Fibroblast of lung (primary cell): ENCODE measurements at regions not wholly inside any gene's neighbourhood (a gene's known extent, or its start where the extent isn't known, plus 50 kb on each side); places are given as distances from the start of the nearest gene placed in this dataset.

ENCODE experiments used
- DNase-seq, 2 donors: peaks; one replicate each; pipeline versions ENCODE4 v3.0.0 to v3.0.0-alpha.2; 2010; ENCODE audit warnings: low read depth in 2 of 2
- H2AFZ ChIP-seq: 2 replicates; pipeline ENCODE4 v1.5.1; 2012; ENCODE audit warnings: low read length, control low read depth, inconsistent platforms
- H3K27ac ChIP-seq: 2 replicates; pipeline ENCODE4 v1.5.1; 2011; ENCODE audit warnings: low read length, control low read depth; ENCODE audit not compliant: insufficient read depth
- H3K27me3 ChIP-seq: 2 replicates; pipeline ENCODE4 v1.5.1; 2011; ENCODE audit warnings: mild to moderate bottlenecking, low read length; ENCODE audit not compliant: control insufficient read depth, insufficient read depth
- H3K36me3 ChIP-seq: 2 replicates; pipeline ENCODE4 v1.5.1; 2011; ENCODE audit warnings: low read length; ENCODE audit not compliant: control insufficient read depth, insufficient read depth
- H3K4me1 ChIP-seq: 2 replicates; pipeline ENCODE4 v1.5.1; 2011; ENCODE audit warnings: low read length; ENCODE audit not compliant: control insufficient read depth, insufficient read depth; ENCODE audit errors: extremely low read depth
- H3K4me2 ChIP-seq: 2 replicates; pipeline ENCODE4 v1.5.1; 2011; ENCODE audit warnings: low read length, control low read depth; ENCODE audit not compliant: insufficient read depth; ENCODE audit errors: extremely low read depth
- H3K4me3 ChIP-seq, 4 experiments: fragments of 200-600 bp in 1 of 4; sonication (generic) in 1 of 4; replicated peaks in 1 of 4; 2 replicates each; pipeline ENCODE4 v1.5.1; 2011 to 2016; ENCODE audit warnings: low read length in 4 of 4, low read depth in 3 of 4, mild to moderate bottlenecking in 3 of 4, control low read depth in 2 of 4, inconsistent platforms in 1 of 4, mixed read lengths in 1 of 4; ENCODE audit not compliant: insufficient read depth in 1 of 4; ENCODE audit errors: control extremely low read depth in 1 of 4
- H3K79me2 ChIP-seq: 2 replicates; pipeline ENCODE4 v1.5.1; 2012; ENCODE audit warnings: mild to moderate bottlenecking, low read length, inconsistent platforms; ENCODE audit not compliant: control insufficient read depth, insufficient read depth
- H3K9ac ChIP-seq: 2 replicates; pipeline ENCODE4 v1.5.1; 2011; ENCODE audit warnings: mild to moderate bottlenecking, low read length, control low read depth; ENCODE audit not compliant: insufficient read depth
- H3K9me3 ChIP-seq: 2 replicates; pipeline ENCODE4 v1.5.1; 2012; ENCODE audit warnings: low read depth, low read length; ENCODE audit not compliant: control insufficient read depth, insufficient read depth
- H4K20me1 ChIP-seq: 2 replicates; pipeline ENCODE4 v1.5.1; 2011; ENCODE audit warnings: low read length; ENCODE audit not compliant: control insufficient read depth, insufficient read depth; ENCODE audit errors: extremely low read depth
- EZH2 ChIP-seq: IDR thresholded peaks from 2 replicates; pipeline ENCODE4 v1.5.1; 2012; ENCODE audit warnings: low read length, control low read depth, mild to moderate bottlenecking; ENCODE audit errors: missing control alignments
- TF ChIP-seq, protein P1 (sequence below), 2 donors: IDR thresholded peaks in 1 of 2; conservative IDR thresholded peaks in 1 of 2; 1 replicate in 1 of 2; 2 replicates in 1 of 2; pipeline ENCODE4 v1.5.1; 2011 to 2012; ENCODE audit warnings: low read length in 2 of 2, control low read depth in 1 of 2, inconsistent platforms in 1 of 2, low read depth in 1 of 2, mild to moderate bottlenecking in 1 of 2

DNA sequence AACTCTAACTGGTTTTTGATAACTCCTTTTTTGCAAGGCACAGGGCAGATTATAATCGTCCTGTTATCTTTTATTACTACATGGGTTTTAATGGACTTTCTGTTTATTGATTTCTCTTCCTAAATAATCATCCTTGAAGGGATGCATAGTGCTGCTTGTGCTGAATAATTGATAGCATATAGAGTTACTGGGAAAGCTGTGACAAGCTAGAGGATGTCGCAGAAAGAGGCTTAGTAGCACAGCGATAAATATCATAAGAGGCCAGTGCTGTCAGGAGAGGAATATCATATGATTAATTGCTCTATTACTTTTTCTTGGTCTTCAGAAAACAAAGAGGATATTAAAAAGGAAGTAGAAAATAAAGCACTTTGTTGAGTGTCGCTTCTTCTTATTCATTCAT, 1007.1 kb upstream of the ACO1 start:
- Histone ChIP-seq H3K27me3 (no peaks in the 10 kb centered on the region), H3K27ac (no peak overlapping the region), H3K79me2 (no peaks in the 10 kb centered on the region), H3K4me3 (no peak overlapping the region), H4K20me1 (no peaks in the 10 kb centered on the region), H3K4me1 (no peaks in the 10 kb centered on the region), H3K9ac (no peak overlapping the region), H3K36me3 (no peaks in the 10 kb centered on the region), H2AFZ (no peak overlapping the region), H3K4me2 (no peak overlapping the region), H3K9me3 (no peaks in the 10 kb centered on the region)
- no peak for DNase-seq
- TF ChIP-seq, protein P1, sequence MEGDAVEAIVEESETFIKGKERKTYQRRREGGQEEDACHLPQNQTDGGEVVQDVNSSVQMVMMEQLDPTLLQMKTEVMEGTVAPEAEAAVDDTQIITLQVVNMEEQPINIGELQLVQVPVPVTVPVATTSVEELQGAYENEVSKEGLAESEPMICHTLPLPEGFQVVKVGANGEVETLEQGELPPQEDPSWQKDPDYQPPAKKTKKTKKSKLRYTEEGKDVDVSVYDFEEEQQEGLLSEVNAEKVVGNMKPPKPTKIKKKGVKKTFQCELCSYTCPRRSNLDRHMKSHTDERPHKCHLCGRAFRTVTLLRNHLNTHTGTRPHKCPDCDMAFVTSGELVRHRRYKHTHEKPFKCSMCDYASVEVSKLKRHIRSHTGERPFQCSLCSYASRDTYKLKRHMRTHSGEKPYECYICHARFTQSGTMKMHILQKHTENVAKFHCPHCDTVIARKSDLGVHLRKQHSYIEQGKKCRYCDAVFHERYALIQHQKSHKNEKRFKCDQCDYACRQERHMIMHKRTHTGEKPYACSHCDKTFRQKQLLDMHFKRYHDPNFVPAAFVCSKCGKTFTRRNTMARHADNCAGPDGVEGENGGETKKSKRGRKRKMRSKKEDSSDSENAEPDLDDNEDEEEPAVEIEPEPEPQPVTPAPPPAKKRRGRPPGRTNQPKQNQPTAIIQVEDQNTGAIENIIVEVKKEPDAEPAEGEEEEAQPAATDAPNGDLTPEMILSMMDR (conservative IDR thresholded peaks at IDR 0.05 in 1 of 2, IDR thresholded peaks at IDR 0.05 in 1 of 2; ENCODE audit: low read depth in 1 of 2, low read length in 2 of 2) = no peak
- no peak for TF ChIP-seq EZH2

DNA sequence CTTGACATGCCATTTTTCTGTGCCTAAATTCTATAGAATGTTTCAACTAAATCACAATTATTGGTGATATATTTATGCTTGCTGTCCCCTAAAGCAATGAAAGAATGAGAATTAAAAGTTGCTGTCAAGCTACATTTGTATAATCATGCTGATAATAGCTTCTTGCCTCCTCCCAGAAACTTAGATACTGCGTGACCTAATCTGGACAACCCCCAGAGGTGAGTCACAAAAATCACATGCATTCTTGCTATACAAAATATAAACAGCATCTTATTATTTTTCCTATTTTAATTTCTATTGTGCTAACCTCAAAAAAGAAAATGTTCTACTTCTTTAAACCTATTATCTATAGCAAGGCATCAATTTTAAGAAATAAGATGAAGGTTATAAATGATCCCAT, 995.8 kb upstream of the ACO1 start:
- no peak overlapping the region for H3K4me3 ChIP-seq
- H3K9ac ChIP-seq = no peak overlapping the region
- no peaks in the 10 kb centered on the region for H3K79me2 ChIP-seq
- H3K4me2 ChIP-seq = no peak overlapping the region
- no peaks in the 10 kb centered on the region for H3K9me3 ChIP-seq
- H3K27ac ChIP-seq = no peak overlapping the region
- H3K36me3 ChIP-seq = no peaks in the 10 kb centered on the region
- no peaks in the 10 kb centered on the region for H4K20me1 ChIP-seq
- no peaks in the 10 kb centered on the region for H3K27me3 ChIP-seq
- no peaks in the 10 kb centered on the region for H3K4me1 ChIP-seq
- H2AFZ ChIP-seq = no peak overlapping the region
- TF ChIP-seq, protein P1 (conservative IDR thresholded peaks at IDR 0.05 in 1 of 2, IDR thresholded peaks at IDR 0.05 in 1 of 2; ENCODE audit: low read depth in 1 of 2, low read length in 2 of 2) = no peak
- no peak for TF ChIP-seq EZH2
- no peak for DNase-seq

DNA sequence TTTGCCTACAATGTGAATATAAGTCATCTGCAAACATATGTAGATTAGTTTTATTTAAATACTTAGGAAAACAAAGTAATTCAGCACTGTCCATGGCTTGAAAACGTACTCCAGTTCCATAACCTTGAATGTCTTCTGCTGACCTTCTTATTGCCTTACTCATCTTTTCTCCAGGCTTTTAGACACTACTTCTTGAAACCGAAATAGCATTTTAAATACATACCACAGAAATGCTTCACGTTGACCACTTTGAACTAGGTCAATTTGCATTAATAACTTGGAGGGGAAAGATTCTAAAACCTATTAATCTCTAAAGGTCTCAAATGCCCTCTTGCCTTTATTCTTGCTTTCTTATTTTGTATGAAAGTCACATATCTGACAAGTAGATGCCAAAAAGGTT, 995.4 kb upstream of the ACO1 start:
- no peak overlapping the region for H2AFZ ChIP-seq
- no peaks in the 10 kb centered on the region for H3K36me3 ChIP-seq
- H3K27me3 ChIP-seq = no peaks in the 10 kb centered on the region
- H3K4me2 ChIP-seq = no peak overlapping the region
- no peaks in the 10 kb centered on the region for H3K9me3 ChIP-seq
- no peaks in the 10 kb centered on the region for H3K79me2 ChIP-seq
- H3K27ac ChIP-seq = no peak overlapping the region
- no peak for DNase-seq
- no peaks in the 10 kb centered on the region for H3K4me1 ChIP-seq
- no peak overlapping the region for H3K9ac ChIP-seq
- TF ChIP-seq EZH2 = no peak
- TF ChIP-seq, protein P1 (conservative IDR thresholded peaks at IDR 0.05 in 1 of 2, IDR thresholded peaks at IDR 0.05 in 1 of 2; ENCODE audit: low read depth in 1 of 2, low read length in 2 of 2) = no peak
- H4K20me1 ChIP-seq = no peaks in the 10 kb centered on the region
- H3K4me3 ChIP-seq = no peak overlapping the region
